ENCODE measurements at regions not wholly inside any gene's neighbourhood (a gene's known extent, or its start where the extent isn't known, plus 50 kb on each side); places are given as distances from the start of the nearest gene placed in this dataset.

- no TSS peak for BruUV-seq (replicated peaks)
- Histone ChIP-seq H3K36me3 (ENCODE audit: control insufficient read depth, insufficient read depth, low read length) (no peaks in the 10 kb centered on the region), H3K4me1 (no peaks in the 10 kb centered on the region), H3K9me3 (no peaks in the 10 kb centered on the region), H3K4me3 (ENCODE audit: low read depth, low read length) (no peak overlapping the region), H3K27me3 (replicated peaks; ENCODE audit: control insufficient read depth, insufficient read depth, low read length) (no peaks in the 10 kb centered on the region)
- Mint-ChIP-seq H3K4me3 (ENCODE audit: unreplicated experiment) (no peak overlapping the region), H3K27ac (ENCODE audit: unreplicated experiment) (no peak overlapping the region), H3K36me3 (ENCODE audit: insufficient read depth, unreplicated experiment) (no peaks in the 10 kb centered on the region), H3K9me3 (ENCODE audit: unreplicated experiment) (no peaks in the 10 kb centered on the region), H3K4me1 (ENCODE audit: low read depth, unreplicated experiment) (no peaks in the 10 kb centered on the region), H3K27me3 (ENCODE audit: insufficient read depth, unreplicated experiment) (peaks cover 13% of the 10 kb centered on the region)
- TF ChIP-seq, protein P1, sequence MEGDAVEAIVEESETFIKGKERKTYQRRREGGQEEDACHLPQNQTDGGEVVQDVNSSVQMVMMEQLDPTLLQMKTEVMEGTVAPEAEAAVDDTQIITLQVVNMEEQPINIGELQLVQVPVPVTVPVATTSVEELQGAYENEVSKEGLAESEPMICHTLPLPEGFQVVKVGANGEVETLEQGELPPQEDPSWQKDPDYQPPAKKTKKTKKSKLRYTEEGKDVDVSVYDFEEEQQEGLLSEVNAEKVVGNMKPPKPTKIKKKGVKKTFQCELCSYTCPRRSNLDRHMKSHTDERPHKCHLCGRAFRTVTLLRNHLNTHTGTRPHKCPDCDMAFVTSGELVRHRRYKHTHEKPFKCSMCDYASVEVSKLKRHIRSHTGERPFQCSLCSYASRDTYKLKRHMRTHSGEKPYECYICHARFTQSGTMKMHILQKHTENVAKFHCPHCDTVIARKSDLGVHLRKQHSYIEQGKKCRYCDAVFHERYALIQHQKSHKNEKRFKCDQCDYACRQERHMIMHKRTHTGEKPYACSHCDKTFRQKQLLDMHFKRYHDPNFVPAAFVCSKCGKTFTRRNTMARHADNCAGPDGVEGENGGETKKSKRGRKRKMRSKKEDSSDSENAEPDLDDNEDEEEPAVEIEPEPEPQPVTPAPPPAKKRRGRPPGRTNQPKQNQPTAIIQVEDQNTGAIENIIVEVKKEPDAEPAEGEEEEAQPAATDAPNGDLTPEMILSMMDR (IDR thresholded peaks at IDR 0.05; ENCODE audit: insufficient read depth in 1 of 2, low read depth in 1 of 2, low read length in 1 of 2, severe bottlenecking in 1 of 2, unreplicated experiment in 1 of 2) = no peak
- DNase-seq = no peak
- ChIA-PET POLR2A (no interaction called here), CTCF (interaction anchor here (0.7 kb wide), 1 partner anchor 301 kb away, joined by 3 read pairs; no protein-coding TSS in a partner anchor)
- intact Hi-C loops (cut with micrococcal nuclease; ENCODE audit: unreplicated experiment) = no loop called here
Measured at GRCh38 chr19:30105316-30105715, 163.3 kb downstream of the URI1 start.

- H3K27ac Mint-ChIP-seq (ENCODE audit: unreplicated experiment) = no peak overlapping the region
- H3K36me3 ChIP-seq (ENCODE audit: control insufficient read depth, insufficient read depth, low read length) = no peaks in the 10 kb centered on the region
- no TSS peak for BruUV-seq (replicated peaks)
- no peaks in the 10 kb centered on the region for H3K4me1 Mint-ChIP-seq (ENCODE audit: low read depth, unreplicated experiment)
- DNase-seq = no peak
- no peaks in the 10 kb centered on the region for H3K36me3 Mint-ChIP-seq (ENCODE audit: insufficient read depth, unreplicated experiment)
- POLR2A ChIA-PET = no interaction called here
- H3K4me3 ChIP-seq (ENCODE audit: low read depth, low read length) = no peak overlapping the region
- no peaks in the 10 kb centered on the region for H3K27me3 ChIP-seq (replicated peaks; ENCODE audit: control insufficient read depth, insufficient read depth, low read length)
- H3K4me3 Mint-ChIP-seq (ENCODE audit: unreplicated experiment) = no peak overlapping the region
- TF ChIP-seq, protein P1 (IDR thresholded peaks at IDR 0.05; ENCODE audit: insufficient read depth in 1 of 2, low read depth in 1 of 2, low read length in 1 of 2, severe bottlenecking in 1 of 2, unreplicated experiment in 1 of 2) = no peak
- H3K9me3 ChIP-seq = no peaks in the 10 kb centered on the region
- intact Hi-C loops (cut with micrococcal nuclease; ENCODE audit: unreplicated experiment) = no loop called here
- peaks cover 13% of the 10 kb centered on the region for H3K27me3 Mint-ChIP-seq (ENCODE audit: insufficient read depth, unreplicated experiment)
- no peaks in the 10 kb centered on the region for H3K4me1 ChIP-seq
- H3K9me3 Mint-ChIP-seq (ENCODE audit: unreplicated experiment) = no peaks in the 10 kb centered on the region
- CTCF ChIA-PET = interaction anchor here (0.7 kb wide), 1 partner anchor 300 kb away, joined by 3 read pairs; no protein-coding TSS in a partner anchor
Measured at GRCh38 chr19:30105727-30106126, 163.7 kb downstream of the URI1 start.

DNA sequence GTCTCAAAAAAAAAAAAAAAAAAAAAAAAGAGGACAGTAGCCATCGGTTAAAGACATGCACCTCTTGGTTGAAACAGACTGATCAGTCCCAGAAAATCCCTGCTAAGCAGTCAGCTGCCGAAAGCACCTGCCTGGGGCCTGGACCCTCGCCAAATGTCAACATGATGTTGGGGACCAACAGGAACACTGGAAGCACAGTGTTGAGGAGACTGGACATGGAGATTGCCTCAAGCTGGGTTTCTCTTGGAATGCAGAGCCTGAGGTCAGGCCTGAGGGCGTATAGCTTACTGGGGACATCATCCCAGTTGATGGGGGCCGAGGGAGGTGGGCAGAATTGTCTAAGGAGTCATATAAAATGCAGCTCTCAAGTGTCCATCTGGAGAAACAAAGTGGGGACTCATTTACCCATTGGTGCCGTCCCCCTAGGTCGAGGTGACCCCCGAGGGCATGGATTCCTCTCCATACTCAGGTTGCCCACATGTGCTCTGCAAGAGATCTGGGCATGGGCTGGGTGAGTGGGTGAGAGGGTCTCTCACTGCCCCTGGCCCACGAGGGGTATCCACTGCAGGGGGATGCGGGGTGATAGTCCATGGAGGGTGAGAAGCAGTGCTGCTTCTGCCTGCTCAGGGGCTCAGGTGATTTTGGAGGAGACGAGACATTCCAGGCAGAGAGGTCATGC lies 164.5 kb downstream of the URI1 start:
- Histone ChIP-seq H3K27me3 (replicated peaks; ENCODE audit: control insufficient read depth, insufficient read depth, low read length) (no peaks in the 10 kb centered on the region), H3K4me1 (no peaks in the 10 kb centered on the region), H3K36me3 (ENCODE audit: control insufficient read depth, insufficient read depth, low read length) (no peaks in the 10 kb centered on the region), H3K4me3 (ENCODE audit: low read depth, low read length) (no peak overlapping the region), H3K9me3 (no peaks in the 10 kb centered on the region)
- intact Hi-C loops (cut with micrococcal nuclease; ENCODE audit: unreplicated experiment) = no loop called here
- Mint-ChIP-seq H3K27me3 (ENCODE audit: insufficient read depth, unreplicated experiment) (peaks cover 13% of the 10 kb centered on the region), H3K9me3 (ENCODE audit: unreplicated experiment) (no peaks in the 10 kb centered on the region), H3K36me3 (ENCODE audit: insufficient read depth, unreplicated experiment) (no peaks in the 10 kb centered on the region), H3K27ac (ENCODE audit: unreplicated experiment) (no peak overlapping the region), H3K4me3 (ENCODE audit: unreplicated experiment) (no peak overlapping the region), H3K4me1 (ENCODE audit: low read depth, unreplicated experiment) (no peaks in the 10 kb centered on the region)
- TF ChIP-seq, protein P1 (IDR thresholded peaks at IDR 0.05; ENCODE audit: insufficient read depth in 1 of 2, low read depth in 1 of 2, low read length in 1 of 2, severe bottlenecking in 1 of 2, unreplicated experiment in 1 of 2) = no peak
- ChIA-PET CTCF (no interaction called here), POLR2A (no interaction called here)
- DNase-seq = no peak
- no TSS peak for BruUV-seq (replicated peaks)
